ENCODE measurements at regions not wholly inside any gene's neighbourhood (a gene's known extent, or its start where the extent isn't known, plus 50 kb on each side); places are given as distances from the start of the nearest gene placed in this dataset.

DNA sequence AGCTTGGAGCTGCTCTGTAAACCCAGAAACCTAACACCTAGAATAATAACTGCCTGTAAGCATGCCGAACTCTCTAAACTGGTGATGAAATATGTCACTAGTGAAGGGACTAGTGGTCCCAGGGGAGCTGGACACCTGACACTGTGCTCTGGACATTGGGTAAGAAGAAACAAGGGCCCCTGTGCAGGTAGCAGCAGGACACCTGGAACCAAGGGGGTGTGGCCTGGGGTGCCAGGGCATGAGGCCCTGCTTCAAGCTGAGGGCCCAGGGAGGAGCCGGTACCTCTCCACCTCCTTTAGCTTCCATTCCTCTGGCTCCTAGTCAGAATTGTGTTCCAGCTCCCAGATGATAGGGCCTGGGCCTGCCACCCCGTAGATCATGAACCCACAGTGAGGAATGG is 263.2 kb downstream of the OGFRL1 start:
- H3K4me3 ChIP-seq, result no peak overlapping the region
- WGBS, 2 donors, result 100% methylated on average over 3 of the region's 3 CpGs

DNA sequence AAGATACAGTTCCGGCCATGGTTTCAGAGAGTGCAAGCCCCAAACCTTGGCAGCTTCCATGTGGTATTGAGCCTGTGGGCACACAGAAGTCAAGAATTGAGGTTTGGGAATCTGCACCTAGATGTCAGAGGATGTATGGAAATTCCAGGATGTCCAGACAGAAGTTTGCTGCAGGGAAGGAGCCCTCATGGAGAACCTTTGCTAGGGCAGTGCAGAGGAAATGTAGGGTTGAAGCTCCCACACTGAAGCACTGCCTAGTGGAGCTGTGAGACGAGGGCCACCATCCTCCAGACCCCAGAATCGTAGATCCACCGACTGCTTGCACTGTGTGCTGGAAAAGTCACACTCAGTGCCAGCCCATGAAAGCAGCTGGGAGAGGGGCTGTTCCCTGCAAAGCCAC is 267.5 kb downstream of the OGFRL1 start:
- Histone ChIP-seq H3K27me3 (no peaks in the 10 kb centered on the region), H3K36me3 (ENCODE audit: low read depth, missing control alignments) (no peaks in the 10 kb centered on the region), H3K27ac (no peak overlapping the region), H3K4me3 (no peak overlapping the region), H3K4me1 (no peaks in the 10 kb centered on the region), H3K9me3 (no peaks in the 10 kb centered on the region)
- intact Hi-C loops (cut with DNase I; ENCODE audit: low total_unique reads), result no loop called here
- no peak for DNase-seq
- WGBS, 2 donors, result 81 to 100% methylated on average over 4 of the region's 4 CpGs
- no peak for TF ChIP-seq POLR2A (IDR thresholded peaks at IDR 0.05)
- TF ChIP-seq, protein P1, sequence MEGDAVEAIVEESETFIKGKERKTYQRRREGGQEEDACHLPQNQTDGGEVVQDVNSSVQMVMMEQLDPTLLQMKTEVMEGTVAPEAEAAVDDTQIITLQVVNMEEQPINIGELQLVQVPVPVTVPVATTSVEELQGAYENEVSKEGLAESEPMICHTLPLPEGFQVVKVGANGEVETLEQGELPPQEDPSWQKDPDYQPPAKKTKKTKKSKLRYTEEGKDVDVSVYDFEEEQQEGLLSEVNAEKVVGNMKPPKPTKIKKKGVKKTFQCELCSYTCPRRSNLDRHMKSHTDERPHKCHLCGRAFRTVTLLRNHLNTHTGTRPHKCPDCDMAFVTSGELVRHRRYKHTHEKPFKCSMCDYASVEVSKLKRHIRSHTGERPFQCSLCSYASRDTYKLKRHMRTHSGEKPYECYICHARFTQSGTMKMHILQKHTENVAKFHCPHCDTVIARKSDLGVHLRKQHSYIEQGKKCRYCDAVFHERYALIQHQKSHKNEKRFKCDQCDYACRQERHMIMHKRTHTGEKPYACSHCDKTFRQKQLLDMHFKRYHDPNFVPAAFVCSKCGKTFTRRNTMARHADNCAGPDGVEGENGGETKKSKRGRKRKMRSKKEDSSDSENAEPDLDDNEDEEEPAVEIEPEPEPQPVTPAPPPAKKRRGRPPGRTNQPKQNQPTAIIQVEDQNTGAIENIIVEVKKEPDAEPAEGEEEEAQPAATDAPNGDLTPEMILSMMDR (IDR thresholded peaks at IDR 0.05), result no peak

More for the DNA sequence above, 263.2 kb downstream of the OGFRL1 start:
- Histone ChIP-seq H3K27ac (no peak overlapping the region), H3K36me3 (ENCODE audit: low read depth, missing control alignments) (no peaks in the 10 kb centered on the region), H3K9me3 (no peaks in the 10 kb centered on the region), H3K27me3 (no peaks in the 10 kb centered on the region), H3K4me1 (no peaks in the 10 kb centered on the region)
- TF ChIP-seq POLR2A (IDR thresholded peaks at IDR 0.05), result no peak
- no peak for DNase-seq
- intact Hi-C loops (cut with DNase I; ENCODE audit: low total_unique reads), result no loop called here

DNA sequence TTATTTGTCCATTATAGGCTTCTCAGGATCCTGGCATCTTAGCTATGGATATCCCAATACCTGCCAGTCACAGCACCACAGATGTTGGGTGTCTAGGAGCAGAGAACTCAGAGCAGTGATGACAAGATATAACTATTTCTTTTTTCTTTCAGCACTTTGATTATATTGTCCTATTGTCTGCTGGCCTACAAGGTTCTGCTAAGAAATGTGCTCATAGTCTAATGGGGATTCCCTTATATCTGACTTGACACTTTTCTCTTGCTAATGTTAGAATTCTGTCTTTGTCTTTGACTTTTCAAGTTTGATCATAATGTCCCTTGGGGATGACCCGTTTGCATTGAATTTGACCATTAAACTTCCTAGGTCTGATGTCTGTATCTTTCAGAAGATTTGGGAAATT is 270.4 kb downstream of the OGFRL1 start:
- WGBS, 2 donors, result 73 to 83% methylated on average over 1 of the region's 1 CpG
- TF ChIP-seq, protein P1 (IDR thresholded peaks at IDR 0.05), result no peak
- TF ChIP-seq POLR2A (IDR thresholded peaks at IDR 0.05), result no peak
- no peak for DNase-seq
- Histone ChIP-seq H3K27ac (no peak overlapping the region), H3K27me3 (no peaks in the 10 kb centered on the region), H3K4me1 (no peaks in the 10 kb centered on the region), H3K36me3 (ENCODE audit: low read depth, missing control alignments) (no peaks in the 10 kb centered on the region), H3K9me3 (no peaks in the 10 kb centered on the region), H3K4me3 (no peak overlapping the region)
- intact Hi-C loops (cut with DNase I; ENCODE audit: low total_unique reads), result no loop called here

DNA sequence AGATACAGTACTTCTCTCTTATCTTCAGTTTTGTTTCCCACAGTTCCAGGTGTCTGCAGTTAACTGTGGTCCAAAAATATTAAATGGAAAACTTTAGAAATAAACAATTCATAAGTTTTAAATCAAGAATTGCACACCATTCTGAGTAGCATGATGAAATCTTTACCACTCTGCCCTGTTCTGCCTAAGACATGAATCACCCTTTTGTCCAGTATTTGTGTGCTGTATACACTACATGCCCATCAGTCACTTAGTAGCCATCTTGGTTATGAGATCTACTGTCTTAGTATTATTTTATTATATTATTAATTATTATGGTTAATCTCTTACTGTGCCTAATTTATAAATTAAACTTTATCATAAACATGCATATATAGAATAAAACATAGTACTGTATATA is 279.0 kb downstream of the OGFRL1 start:
- Histone ChIP-seq H3K4me3 (no peak overlapping the region), H3K27me3 (no peaks in the 10 kb centered on the region), H3K4me1 (no peaks in the 10 kb centered on the region), H3K27ac (no peak overlapping the region), H3K9me3 (no peaks in the 10 kb centered on the region), H3K36me3 (ENCODE audit: low read depth, missing control alignments) (no peaks in the 10 kb centered on the region)
- no peak for DNase-seq
- intact Hi-C loops (cut with DNase I; ENCODE audit: low total_unique reads), result no loop called here
- no peak for TF ChIP-seq POLR2A (IDR thresholded peaks at IDR 0.05)
- TF ChIP-seq, protein P1 (IDR thresholded peaks at IDR 0.05), result no peak

DNA sequence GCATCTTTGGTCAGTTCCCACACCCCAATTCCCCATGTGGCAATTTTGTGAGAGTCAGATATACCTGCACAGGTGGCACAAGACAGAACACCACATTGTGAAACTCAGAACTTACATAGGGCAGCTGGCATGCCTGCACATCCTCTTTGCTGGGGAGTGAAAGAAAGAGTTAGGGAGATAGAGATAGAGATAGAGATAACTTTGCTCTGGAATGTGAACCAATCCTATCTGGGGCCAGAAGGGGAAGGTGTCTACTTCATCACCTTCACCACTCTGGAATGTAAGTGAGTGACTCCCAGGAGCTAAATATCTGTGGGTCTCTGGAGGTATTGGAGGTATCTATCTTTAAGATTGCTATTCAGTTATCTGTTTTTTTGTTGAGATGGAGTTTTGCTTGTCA is 289.2 kb downstream of the OGFRL1 start:
- TF ChIP-seq, protein P1 (IDR thresholded peaks at IDR 0.05), result no peak
- TF ChIP-seq POLR2A (IDR thresholded peaks at IDR 0.05), result no peak
- H3K27me3 ChIP-seq, result no peaks in the 10 kb centered on the region
- H3K4me1 ChIP-seq, result no peaks in the 10 kb centered on the region
- H3K36me3 ChIP-seq (ENCODE audit: low read depth, missing control alignments), result no peaks in the 10 kb centered on the region
- H3K27ac ChIP-seq, result no peak overlapping the region
- intact Hi-C loops (cut with DNase I; ENCODE audit: low total_unique reads), result no loop called here
- no peak overlapping the region for H3K4me3 ChIP-seq
- H3K9me3 ChIP-seq, result no peaks in the 10 kb centered on the region
- no peak for DNase-seq

All from testis (tissue), 2 donors.